GM23338 (cell line): ENCODE measurements at regions not wholly inside any gene's neighbourhood (a gene's known extent, or its start where the extent isn't known, plus 50 kb on each side); places are given as distances from the start of the nearest gene placed in this dataset.

ENCODE experiments used
- ATAC-seq: fragments of 200-7000 bp; cut with Tn5 transposase; 3 replicates; pipeline ENCODE4 v1.9.1; 2020
- DNase-seq: peaks from one replicate; pipeline ENCODE4 v3.0.0-alpha.2; 2015; ENCODE audit warnings: low spot score
- H2AFZ ChIP-seq: fragments of 200-600 bp; sonication (generic); 2 replicates; pipeline ENCODE4 v1.8.0; 2016; ENCODE audit warnings: antibody characterized with exemption, mild to moderate bottlenecking, moderate library complexity
- H3F3A ChIP-seq: fragments of 200-600 bp; sonication (generic); replicated peaks from 2 replicates; pipeline ENCODE4 v1.8.0; 2017; ENCODE audit warnings: antibody characterized with exemption, mixed run types, low read depth
- H3K27ac ChIP-seq: fragments of 200-600 bp; sonication (generic); 2 replicates; pipeline ENCODE4 v1.6.1; 2016; ENCODE audit warnings: low read depth
- H3K27me3 ChIP-seq: fragments of 200-600 bp; sonication (generic); 2 replicates; pipeline ENCODE4 v1.8.0; 2016; ENCODE audit warnings: mild to moderate bottlenecking, mixed run types, moderate library complexity; ENCODE audit not compliant: insufficient read depth
- H3K36me3 ChIP-seq: fragments of 200-600 bp; sonication (generic); 2 replicates; pipeline ENCODE4 v1.8.0; 2016; ENCODE audit warnings: mild to moderate bottlenecking; ENCODE audit not compliant: insufficient read depth
- H3K4me1 ChIP-seq: fragments of 200-600 bp; sonication (generic); 2 replicates; pipeline ENCODE4 v1.8.0; 2016; ENCODE audit warnings: mild to moderate bottlenecking, moderate library complexity; ENCODE audit not compliant: insufficient read depth
- H3K4me2 ChIP-seq: fragments of 200-600 bp; sonication (generic); 2 replicates; pipeline ENCODE4 v1.7.1; 2017; ENCODE audit warnings: mixed run types
- H3K4me3 ChIP-seq: fragments of 200-600 bp; sonication (generic); 2 replicates; pipeline ENCODE4 v1.6.1; 2016; ENCODE audit warnings: mixed run types
- H3K79me2 ChIP-seq: fragments of 200-600 bp; sonication (generic); replicated peaks from 2 replicates; pipeline ENCODE4 v1.8.0; 2017; ENCODE audit warnings: mild to moderate bottlenecking; ENCODE audit not compliant: insufficient read depth
- H3K9me2 ChIP-seq: fragments of 200-600 bp; sonication (generic); 2 replicates; pipeline ENCODE4 v1.8.0; 2017; ENCODE audit not compliant: insufficient read depth
- H4K20me1 ChIP-seq: fragments of 200-600 bp; sonication (generic); replicated peaks from 2 replicates; pipeline ENCODE4 v1.8.0; 2017; ENCODE audit warnings: mild to moderate bottlenecking; ENCODE audit not compliant: insufficient read depth
- H3K27ac Mint-ChIP-seq: 2 replicates; pipeline ENCODE4 v1.8.0; 2020; ENCODE audit warnings: inconsistent platforms, mild to moderate bottlenecking, moderate library complexity, mixed read lengths
- H3K27me3 Mint-ChIP-seq: 3 replicates; pipeline ENCODE4 v1.8.0; 2022; ENCODE audit warnings: low read depth, mild to moderate bottlenecking, moderate library complexity, mixed read lengths, inconsistent platforms; ENCODE audit not compliant: insufficient read depth, poor library complexity
- H3K36me3 Mint-ChIP-seq: 3 replicates; pipeline ENCODE4 v1.8.0; 2021; ENCODE audit warnings: low read depth, mild to moderate bottlenecking, inconsistent platforms, moderate library complexity, mixed read lengths
- H3K4me1 Mint-ChIP-seq: 3 replicates; pipeline ENCODE4 v1.8.0; 2020; ENCODE audit warnings: mild to moderate bottlenecking, inconsistent platforms, mixed read lengths
- H3K4me3 Mint-ChIP-seq: 3 replicates; pipeline ENCODE4 v1.8.0; 2021; ENCODE audit warnings: moderate library complexity, mild to moderate bottlenecking, inconsistent platforms, mixed read lengths
- H3K9me3 Mint-ChIP-seq: 3 replicates; pipeline ENCODE4 v1.8.0; 2020; ENCODE audit warnings: moderate library complexity, mild to moderate bottlenecking, inconsistent platforms, mixed read lengths
- CREB1 ChIP-seq: fragments of 250-450 bp; sonication (Bioruptor Pico); IDR thresholded peaks from 2 replicates; pipeline ENCODE4 v1.5.0; 2020; ENCODE audit warnings: low read depth, mild to moderate bottlenecking, moderate library complexity
- EZH2 ChIP-seq: fragments of 200-600 bp; sonication (generic); IDR thresholded peaks from one replicate; pipeline ENCODE4 v1.8.0; 2017; ENCODE audit warnings: antibody characterized with exemption, mild to moderate bottlenecking, low read depth; ENCODE audit not compliant: unreplicated experiment
- EZH2phosphoT487 ChIP-seq: fragments of 200-600 bp; sonication (generic); IDR thresholded peaks from one replicate; pipeline ENCODE4 v1.8.1; 2018; ENCODE audit warnings: antibody characterized with exemption; ENCODE audit not compliant: unreplicated experiment
- JUNB ChIP-seq: IDR thresholded peaks from one replicate; pipeline ENCODE4 v1.6.1; 2016; ENCODE audit warnings: antibody characterized with exemption; ENCODE audit not compliant: unreplicated experiment
- NANOG ChIP-seq: IDR thresholded peaks from 2 replicates; pipeline ENCODE4 v1.6.1; 2016; ENCODE audit warnings: antibody characterized with exemption, borderline replicate concordance
- POLR2AphosphoS5 ChIP-seq: IDR thresholded peaks from 2 replicates; pipeline ENCODE4 v1.6.1; 2016; ENCODE audit warnings: antibody characterized with exemption, low read depth
- STAT1 ChIP-seq: IDR thresholded peaks from one replicate; pipeline ENCODE4 v1.6.1; 2016; ENCODE audit warnings: antibody characterized with exemption; ENCODE audit not compliant: unreplicated experiment
- ZNF114 ChIP-seq: fragments of 250-450 bp; sonication (Bioruptor Pico); IDR thresholded peaks from 2 replicates; pipeline ENCODE4 v1.5.0; 2020; ENCODE audit warnings: mild to moderate bottlenecking, moderate library complexity
- ZNF331 ChIP-seq: fragments of 250-450 bp; sonication (Bioruptor Pico); IDR thresholded peaks from 2 replicates; pipeline ENCODE4 v1.5.0; 2020; ENCODE audit warnings: low read depth, mild to moderate bottlenecking, moderate library complexity
- TF ChIP-seq, protein P1 (sequence below): IDR thresholded peaks from one replicate; pipeline ENCODE4 v1.6.1; 2018; ENCODE audit warnings: antibody characterized with exemption; ENCODE audit not compliant: unreplicated experiment
- TF ChIP-seq, protein P2 (sequence below): fragments of 250-450 bp; sonication (Bioruptor Pico); IDR thresholded peaks from 2 replicates; pipeline ENCODE4 v1.5.0; 2020; ENCODE audit warnings: mild to moderate bottlenecking, moderate library complexity
- TF ChIP-seq, protein P3 (sequence below): IDR thresholded peaks from 2 replicates; pipeline ENCODE4 v1.6.1; 2016; ENCODE audit warnings: antibody characterized with exemption
- TF ChIP-seq, protein P4 (sequence below), 2 experiments: fragments of 200-600 bp in 1 of 2; sonication (generic) in 1 of 2; conservative IDR thresholded peaks; 2 replicates each; pipeline versions ENCODE4 v1.5.1 to v1.6.1; 2016 to 2017; ENCODE audit warnings: antibody characterized with exemption in 2 of 2, low read depth in 2 of 2, mild to moderate bottlenecking in 2 of 2, moderate library complexity in 1 of 2

DNA sequence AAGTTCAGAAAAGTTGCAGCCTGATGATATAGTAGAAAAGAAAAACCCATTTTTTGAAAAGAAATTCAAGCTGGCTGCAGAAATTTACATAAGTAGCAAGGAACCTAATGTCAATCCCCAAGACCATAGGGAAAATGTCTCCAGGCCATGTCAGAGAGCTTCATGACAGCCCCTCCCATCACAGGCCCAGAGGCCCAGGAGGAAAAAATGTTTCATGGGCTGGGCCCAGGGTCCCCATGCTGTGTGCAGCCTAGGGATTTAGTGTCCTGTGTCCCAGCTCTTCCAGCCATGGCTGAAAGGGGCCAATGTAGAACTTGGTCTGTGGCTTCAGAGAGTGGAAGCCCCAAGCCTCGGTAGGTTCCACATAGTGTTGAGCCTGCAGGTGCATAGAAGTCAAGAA lies 220.3 kb downstream of the CSNK1G3 start:
- DNase-seq: peak; percentile 16
- no peak for ATAC-seq
- H3K4me1 ChIP-seq: no peaks in the 10 kb centered on the region
- Mint-ChIP-seq H3K27me3 (peaks cover 3% of the 10 kb centered on the region), H3K27ac (no peak overlapping the region), H3K4me1 (no peaks in the 10 kb centered on the region), H3K4me3 (no peak overlapping the region), H3K36me3 (peaks cover 39% of the 10 kb centered on the region), H3K9me3 (peaks cover 55% of the 10 kb centered on the region)
- no peaks in the 10 kb centered on the region for H3K27me3 ChIP-seq
- no peaks in the 10 kb centered on the region for H4K20me1 ChIP-seq
- H3F3A ChIP-seq: no peaks in the 10 kb centered on the region
- TF ChIP-seq ZNF331 (CRISPR knock-in tag): no peak
- no peak for TF ChIP-seq STAT1
- TF ChIP-seq, protein P1, sequence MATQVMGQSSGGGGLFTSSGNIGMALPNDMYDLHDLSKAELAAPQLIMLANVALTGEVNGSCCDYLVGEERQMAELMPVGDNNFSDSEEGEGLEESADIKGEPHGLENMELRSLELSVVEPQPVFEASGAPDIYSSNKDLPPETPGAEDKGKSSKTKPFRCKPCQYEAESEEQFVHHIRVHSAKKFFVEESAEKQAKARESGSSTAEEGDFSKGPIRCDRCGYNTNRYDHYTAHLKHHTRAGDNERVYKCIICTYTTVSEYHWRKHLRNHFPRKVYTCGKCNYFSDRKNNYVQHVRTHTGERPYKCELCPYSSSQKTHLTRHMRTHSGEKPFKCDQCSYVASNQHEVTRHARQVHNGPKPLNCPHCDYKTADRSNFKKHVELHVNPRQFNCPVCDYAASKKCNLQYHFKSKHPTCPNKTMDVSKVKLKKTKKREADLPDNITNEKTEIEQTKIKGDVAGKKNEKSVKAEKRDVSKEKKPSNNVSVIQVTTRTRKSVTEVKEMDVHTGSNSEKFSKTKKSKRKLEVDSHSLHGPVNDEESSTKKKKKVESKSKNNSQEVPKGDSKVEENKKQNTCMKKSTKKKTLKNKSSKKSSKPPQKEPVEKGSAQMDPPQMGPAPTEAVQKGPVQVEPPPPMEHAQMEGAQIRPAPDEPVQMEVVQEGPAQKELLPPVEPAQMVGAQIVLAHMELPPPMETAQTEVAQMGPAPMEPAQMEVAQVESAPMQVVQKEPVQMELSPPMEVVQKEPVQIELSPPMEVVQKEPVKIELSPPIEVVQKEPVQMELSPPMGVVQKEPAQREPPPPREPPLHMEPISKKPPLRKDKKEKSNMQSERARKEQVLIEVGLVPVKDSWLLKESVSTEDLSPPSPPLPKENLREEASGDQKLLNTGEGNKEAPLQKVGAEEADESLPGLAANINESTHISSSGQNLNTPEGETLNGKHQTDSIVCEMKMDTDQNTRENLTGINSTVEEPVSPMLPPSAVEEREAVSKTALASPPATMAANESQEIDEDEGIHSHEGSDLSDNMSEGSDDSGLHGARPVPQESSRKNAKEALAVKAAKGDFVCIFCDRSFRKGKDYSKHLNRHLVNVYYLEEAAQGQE: no peak
- no peak for TF ChIP-seq NANOG
- no peak for TF ChIP-seq EZH2
- no peak for TF ChIP-seq POLR2AphosphoS5
- no peak for TF ChIP-seq EZH2phosphoT487
- no peak for TF ChIP-seq CREB1 (CRISPR knock-in tag)
- TF ChIP-seq JUNB: no peak
- TF ChIP-seq, protein P2, sequence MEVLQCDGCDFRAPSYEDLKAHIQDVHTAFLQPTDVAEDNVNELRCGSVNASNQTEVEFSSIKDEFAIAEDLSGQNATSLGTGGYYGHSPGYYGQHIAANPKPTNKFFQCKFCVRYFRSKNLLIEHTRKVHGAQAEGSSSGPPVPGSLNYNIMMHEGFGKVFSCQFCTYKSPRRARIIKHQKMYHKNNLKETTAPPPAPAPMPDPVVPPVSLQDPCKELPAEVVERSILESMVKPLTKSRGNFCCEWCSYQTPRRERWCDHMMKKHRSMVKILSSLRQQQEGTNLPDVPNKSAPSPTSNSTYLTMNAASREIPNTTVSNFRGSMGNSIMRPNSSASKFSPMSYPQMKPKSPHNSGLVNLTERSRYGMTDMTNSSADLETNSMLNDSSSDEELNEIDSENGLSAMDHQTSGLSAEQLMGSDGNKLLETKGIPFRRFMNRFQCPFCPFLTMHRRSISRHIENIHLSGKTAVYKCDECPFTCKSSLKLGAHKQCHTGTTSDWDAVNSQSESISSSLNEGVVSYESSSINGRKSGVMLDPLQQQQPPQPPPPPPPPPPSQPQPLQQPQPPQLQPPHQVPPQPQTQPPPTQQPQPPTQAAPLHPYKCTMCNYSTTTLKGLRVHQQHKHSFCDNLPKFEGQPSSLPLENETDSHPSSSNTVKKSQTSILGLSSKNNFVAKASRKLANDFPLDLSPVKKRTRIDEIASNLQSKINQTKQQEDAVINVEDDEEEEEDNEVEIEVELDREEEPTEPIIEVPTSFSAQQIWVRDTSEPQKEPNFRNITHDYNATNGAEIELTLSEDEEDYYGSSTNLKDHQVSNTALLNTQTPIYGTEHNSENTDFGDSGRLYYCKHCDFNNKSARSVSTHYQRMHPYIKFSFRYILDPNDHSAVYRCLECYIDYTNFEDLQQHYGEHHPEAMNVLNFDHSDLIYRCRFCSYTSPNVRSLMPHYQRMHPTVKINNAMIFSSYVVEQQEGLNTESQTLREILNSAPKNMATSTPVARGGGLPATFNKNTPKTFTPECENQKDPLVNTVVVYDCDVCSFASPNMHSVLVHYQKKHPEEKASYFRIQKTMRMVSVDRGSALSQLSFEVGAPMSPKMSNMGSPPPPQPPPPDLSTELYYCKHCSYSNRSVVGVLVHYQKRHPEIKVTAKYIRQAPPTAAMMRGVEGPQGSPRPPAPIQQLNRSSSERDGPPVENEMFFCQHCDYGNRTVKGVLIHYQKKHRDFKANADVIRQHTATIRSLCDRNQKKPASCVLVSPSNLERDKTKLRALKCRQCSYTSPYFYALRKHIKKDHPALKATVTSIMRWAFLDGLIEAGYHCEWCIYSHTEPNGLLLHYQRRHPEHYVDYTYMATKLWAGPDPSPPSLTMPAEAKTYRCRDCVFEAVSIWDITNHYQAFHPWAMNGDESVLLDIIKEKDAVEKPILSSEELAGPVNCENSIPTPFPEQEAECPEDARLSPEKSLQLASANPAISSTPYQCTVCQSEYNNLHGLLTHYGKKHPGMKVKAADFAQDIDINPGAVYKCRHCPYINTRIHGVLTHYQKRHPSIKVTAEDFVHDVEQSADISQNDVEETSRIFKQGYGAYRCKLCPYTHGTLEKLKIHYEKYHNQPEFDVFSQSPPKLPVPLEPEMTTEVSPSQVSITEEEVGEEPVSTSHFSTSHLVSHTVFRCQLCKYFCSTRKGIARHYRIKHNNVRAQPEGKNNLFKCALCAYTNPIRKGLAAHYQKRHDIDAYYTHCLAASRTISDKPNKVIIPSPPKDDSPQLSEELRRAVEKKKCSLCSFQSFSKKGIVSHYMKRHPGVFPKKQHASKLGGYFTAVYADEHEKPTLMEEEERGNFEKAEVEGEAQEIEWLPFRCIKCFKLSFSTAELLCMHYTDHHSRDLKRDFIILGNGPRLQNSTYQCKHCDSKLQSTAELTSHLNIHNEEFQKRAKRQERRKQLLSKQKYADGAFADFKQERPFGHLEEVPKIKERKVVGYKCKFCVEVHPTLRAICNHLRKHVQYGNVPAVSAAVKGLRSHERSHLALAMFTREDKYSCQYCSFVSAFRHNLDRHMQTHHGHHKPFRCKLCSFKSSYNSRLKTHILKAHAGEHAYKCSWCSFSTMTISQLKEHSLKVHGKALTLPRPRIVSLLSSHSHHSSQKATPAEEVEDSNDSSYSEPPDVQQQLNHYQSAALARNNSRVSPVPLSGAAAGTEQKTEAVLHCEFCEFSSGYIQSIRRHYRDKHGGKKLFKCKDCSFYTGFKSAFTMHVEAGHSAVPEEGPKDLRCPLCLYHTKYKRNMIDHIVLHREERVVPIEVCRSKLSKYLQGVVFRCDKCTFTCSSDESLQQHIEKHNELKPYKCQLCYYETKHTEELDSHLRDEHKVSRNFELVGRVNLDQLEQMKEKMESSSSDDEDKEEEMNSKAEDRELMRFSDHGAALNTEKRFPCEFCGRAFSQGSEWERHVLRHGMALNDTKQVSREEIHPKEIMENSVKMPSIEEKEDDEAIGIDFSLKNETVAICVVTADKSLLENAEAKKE (CRISPR knock-in tag): no peak
- TF ChIP-seq, protein P3, sequence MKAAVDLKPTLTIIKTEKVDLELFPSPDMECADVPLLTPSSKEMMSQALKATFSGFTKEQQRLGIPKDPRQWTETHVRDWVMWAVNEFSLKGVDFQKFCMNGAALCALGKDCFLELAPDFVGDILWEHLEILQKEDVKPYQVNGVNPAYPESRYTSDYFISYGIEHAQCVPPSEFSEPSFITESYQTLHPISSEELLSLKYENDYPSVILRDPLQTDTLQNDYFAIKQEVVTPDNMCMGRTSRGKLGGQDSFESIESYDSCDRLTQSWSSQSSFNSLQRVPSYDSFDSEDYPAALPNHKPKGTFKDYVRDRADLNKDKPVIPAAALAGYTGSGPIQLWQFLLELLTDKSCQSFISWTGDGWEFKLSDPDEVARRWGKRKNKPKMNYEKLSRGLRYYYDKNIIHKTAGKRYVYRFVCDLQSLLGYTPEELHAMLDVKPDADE: no peak
- TF ChIP-seq, protein P4, sequence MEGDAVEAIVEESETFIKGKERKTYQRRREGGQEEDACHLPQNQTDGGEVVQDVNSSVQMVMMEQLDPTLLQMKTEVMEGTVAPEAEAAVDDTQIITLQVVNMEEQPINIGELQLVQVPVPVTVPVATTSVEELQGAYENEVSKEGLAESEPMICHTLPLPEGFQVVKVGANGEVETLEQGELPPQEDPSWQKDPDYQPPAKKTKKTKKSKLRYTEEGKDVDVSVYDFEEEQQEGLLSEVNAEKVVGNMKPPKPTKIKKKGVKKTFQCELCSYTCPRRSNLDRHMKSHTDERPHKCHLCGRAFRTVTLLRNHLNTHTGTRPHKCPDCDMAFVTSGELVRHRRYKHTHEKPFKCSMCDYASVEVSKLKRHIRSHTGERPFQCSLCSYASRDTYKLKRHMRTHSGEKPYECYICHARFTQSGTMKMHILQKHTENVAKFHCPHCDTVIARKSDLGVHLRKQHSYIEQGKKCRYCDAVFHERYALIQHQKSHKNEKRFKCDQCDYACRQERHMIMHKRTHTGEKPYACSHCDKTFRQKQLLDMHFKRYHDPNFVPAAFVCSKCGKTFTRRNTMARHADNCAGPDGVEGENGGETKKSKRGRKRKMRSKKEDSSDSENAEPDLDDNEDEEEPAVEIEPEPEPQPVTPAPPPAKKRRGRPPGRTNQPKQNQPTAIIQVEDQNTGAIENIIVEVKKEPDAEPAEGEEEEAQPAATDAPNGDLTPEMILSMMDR (conservative IDR thresholded peaks at IDR 0.05; ENCODE audit: low read depth in 2 of 2): no peak
- no peak for TF ChIP-seq ZNF114 (CRISPR knock-in tag)
- H2AFZ ChIP-seq: no peak overlapping the region
- no peaks in the 10 kb centered on the region for H3K79me2 ChIP-seq
- peaks cover 18% of the 10 kb centered on the region; the same call in 1 of the 2 replicates for H3K36me3 ChIP-seq
- H3K4me2 ChIP-seq: no peak overlapping the region
- peaks cover 12% of the 10 kb centered on the region; the same call in 1 of the 2 replicates for H3K9me2 ChIP-seq
- no peak overlapping the region for H3K27ac ChIP-seq
- H3K4me3 ChIP-seq: no peak overlapping the region
